ENCODE measurements at regions not wholly inside any gene's neighbourhood (a gene's known extent, or its start where the extent isn't known, plus 50 kb on each side); places are given as distances from the start of the nearest gene placed in this dataset.

DNA sequence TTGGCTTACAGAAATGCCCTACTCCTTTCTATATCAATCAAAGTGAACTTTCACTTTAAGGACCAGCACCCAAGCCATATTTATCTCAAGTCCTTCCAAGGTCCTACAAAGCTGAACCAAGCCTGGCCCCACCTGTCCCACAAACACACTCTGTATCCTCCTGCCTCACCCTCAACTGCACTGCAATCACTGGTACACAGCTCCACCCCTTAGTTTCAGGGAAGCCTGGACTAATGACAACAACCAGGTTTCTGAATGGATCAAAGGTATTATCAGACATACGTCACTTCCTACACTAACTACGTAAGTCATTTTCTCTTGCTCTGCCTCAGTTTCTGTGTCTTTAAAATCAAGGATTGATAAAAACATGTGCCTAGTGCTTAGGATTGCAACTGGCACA, 205.6 kb upstream of the HS3ST1 start:
- H3K9me3 Mint-ChIP-seq (ENCODE audit: low read depth) = peaks cover 12% of the 10 kb centered on the region
- H3K27ac Mint-ChIP-seq (ENCODE audit: unreplicated experiment) = no peak overlapping the region
- H3K4me1 Mint-ChIP-seq (ENCODE audit: low read depth) = no peaks in the 10 kb centered on the region
- no peak overlapping the region for H3K4me3 Mint-ChIP-seq (ENCODE audit: unreplicated experiment)
- DNase-seq (ENCODE audit: low spot score) = no peak
- TF ChIP-seq, protein P1, sequence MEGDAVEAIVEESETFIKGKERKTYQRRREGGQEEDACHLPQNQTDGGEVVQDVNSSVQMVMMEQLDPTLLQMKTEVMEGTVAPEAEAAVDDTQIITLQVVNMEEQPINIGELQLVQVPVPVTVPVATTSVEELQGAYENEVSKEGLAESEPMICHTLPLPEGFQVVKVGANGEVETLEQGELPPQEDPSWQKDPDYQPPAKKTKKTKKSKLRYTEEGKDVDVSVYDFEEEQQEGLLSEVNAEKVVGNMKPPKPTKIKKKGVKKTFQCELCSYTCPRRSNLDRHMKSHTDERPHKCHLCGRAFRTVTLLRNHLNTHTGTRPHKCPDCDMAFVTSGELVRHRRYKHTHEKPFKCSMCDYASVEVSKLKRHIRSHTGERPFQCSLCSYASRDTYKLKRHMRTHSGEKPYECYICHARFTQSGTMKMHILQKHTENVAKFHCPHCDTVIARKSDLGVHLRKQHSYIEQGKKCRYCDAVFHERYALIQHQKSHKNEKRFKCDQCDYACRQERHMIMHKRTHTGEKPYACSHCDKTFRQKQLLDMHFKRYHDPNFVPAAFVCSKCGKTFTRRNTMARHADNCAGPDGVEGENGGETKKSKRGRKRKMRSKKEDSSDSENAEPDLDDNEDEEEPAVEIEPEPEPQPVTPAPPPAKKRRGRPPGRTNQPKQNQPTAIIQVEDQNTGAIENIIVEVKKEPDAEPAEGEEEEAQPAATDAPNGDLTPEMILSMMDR (IDR thresholded peaks at IDR 0.05) = no peak
- no peaks in the 10 kb centered on the region for H3K36me3 Mint-ChIP-seq (ENCODE audit: low read depth)
- H3K27me3 Mint-ChIP-seq (ENCODE audit: low read depth) = peaks cover 1% of the 10 kb centered on the region

DNA sequence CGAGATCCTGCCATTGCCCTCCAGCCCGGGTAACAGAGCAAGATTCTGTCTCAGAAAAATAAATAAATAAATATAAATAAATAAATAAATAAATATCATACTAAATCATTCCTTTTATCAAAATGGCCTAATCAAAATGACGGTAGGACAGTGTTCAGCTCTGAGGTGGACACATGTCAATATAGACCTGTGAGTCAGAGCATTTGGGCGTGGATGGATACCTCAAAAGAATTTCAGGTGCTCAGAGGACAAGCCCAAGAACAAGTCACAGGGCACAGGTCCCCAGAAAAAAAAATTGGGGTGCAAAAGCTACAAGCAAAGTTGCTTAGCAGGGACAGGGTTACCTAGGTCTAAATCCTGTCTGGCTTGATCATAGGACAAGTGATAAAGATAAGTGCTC, 204.7 kb upstream of the HS3ST1 start:
- H3K27me3 Mint-ChIP-seq (ENCODE audit: low read depth) = peaks cover 1% of the 10 kb centered on the region
- H3K9me3 Mint-ChIP-seq (ENCODE audit: low read depth) = peaks cover 4% of the 10 kb centered on the region
- no peaks in the 10 kb centered on the region for H3K4me1 Mint-ChIP-seq (ENCODE audit: low read depth)
- no peak overlapping the region for H3K4me3 Mint-ChIP-seq (ENCODE audit: unreplicated experiment)
- DNase-seq (ENCODE audit: low spot score) = no peak
- H3K36me3 Mint-ChIP-seq (ENCODE audit: low read depth) = no peaks in the 10 kb centered on the region
- no peak overlapping the region for H3K27ac Mint-ChIP-seq (ENCODE audit: unreplicated experiment)
- TF ChIP-seq, protein P1 (IDR thresholded peaks at IDR 0.05) = no peak

DNA sequence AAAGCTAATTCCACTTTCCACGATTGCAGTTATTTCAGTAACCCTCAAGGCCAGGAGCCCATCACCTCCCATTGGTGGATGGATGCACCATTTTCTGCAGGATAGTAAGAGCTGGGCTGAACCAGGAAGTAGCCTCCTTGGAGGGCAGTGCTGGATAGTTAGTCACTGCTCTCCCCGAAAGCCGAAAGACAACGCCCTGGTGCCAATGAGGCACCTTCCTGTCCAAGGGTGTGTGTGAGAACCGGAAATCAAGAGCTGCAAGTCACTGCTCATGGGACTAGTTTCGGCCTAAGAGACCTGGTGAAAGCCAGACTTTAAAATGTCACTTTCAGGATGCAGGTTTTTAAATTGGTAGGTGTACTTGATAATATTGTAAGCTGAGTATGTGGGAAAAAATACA, 203.8 kb upstream of the HS3ST1 start:
- peaks cover 3% of the 10 kb centered on the region for H3K9me3 Mint-ChIP-seq (ENCODE audit: low read depth)
- peaks cover 1% of the 10 kb centered on the region for H3K27me3 Mint-ChIP-seq (ENCODE audit: low read depth)
- H3K4me3 Mint-ChIP-seq (ENCODE audit: unreplicated experiment) = no peak overlapping the region
- no peak overlapping the region for H3K27ac Mint-ChIP-seq (ENCODE audit: unreplicated experiment)
- no peaks in the 10 kb centered on the region for H3K36me3 Mint-ChIP-seq (ENCODE audit: low read depth)
- TF ChIP-seq, protein P1 (IDR thresholded peaks at IDR 0.05) = no peak
- DNase-seq (ENCODE audit: low spot score) = no peak
- H3K4me1 Mint-ChIP-seq (ENCODE audit: low read depth) = no peaks in the 10 kb centered on the region

DNA sequence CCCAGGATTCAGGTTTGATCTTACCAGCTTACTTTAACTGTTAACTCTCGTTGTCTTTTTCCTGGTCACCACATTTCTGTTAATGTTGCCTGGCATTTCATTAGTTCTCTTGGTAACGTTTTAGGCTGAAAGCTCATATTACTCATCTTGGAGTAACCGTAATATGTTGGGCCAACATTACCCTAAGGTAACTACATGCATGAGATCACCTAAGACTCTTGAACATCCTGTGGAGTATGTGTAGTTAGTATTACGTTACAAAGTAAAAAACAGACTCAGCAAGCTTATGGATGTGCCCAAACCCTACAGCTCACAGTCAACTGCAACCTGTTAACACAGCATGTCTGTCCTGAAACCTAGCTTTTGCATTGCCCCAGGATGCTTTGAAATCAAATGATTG, 203.3 kb upstream of the HS3ST1 start:
- H3K9me3 Mint-ChIP-seq (ENCODE audit: low read depth) = peaks cover 3% of the 10 kb centered on the region
- no peak for DNase-seq (ENCODE audit: low spot score)
- H3K27ac Mint-ChIP-seq (ENCODE audit: unreplicated experiment) = no peak overlapping the region
- no peaks in the 10 kb centered on the region for H3K4me1 Mint-ChIP-seq (ENCODE audit: low read depth)
- TF ChIP-seq, protein P1 (IDR thresholded peaks at IDR 0.05) = no peak
- no peaks in the 10 kb centered on the region for H3K36me3 Mint-ChIP-seq (ENCODE audit: low read depth)
- H3K4me3 Mint-ChIP-seq (ENCODE audit: unreplicated experiment) = no peak overlapping the region
- H3K27me3 Mint-ChIP-seq (ENCODE audit: low read depth) = peaks cover 1% of the 10 kb centered on the region

DNA sequence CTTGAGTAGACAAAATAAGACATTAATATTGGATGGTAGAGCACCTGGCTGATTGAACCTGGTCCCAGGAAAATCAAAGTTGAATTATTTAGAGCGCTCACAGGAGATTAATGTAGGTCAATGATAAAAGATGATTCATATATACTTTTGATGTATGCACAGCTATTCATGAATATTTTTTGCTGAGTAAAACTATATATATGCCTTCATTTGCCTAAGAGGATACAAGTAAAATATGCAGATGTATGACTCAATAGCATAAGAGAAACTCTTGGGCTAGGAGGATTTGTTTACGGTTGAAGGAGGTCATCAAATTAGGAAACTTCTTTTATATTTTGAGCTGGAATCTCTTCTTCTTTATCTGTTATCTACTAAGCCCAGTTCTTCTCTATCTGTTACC, 202.7 kb upstream of the HS3ST1 start:
- Mint-ChIP-seq H3K36me3 (ENCODE audit: low read depth) (no peaks in the 10 kb centered on the region), H3K4me3 (ENCODE audit: unreplicated experiment) (no peak overlapping the region), H3K27ac (ENCODE audit: unreplicated experiment) (no peak overlapping the region), H3K27me3 (ENCODE audit: low read depth) (peaks cover 1% of the 10 kb centered on the region), H3K9me3 (ENCODE audit: low read depth) (peaks cover 3% of the 10 kb centered on the region), H3K4me1 (ENCODE audit: low read depth) (no peaks in the 10 kb centered on the region)
- DNase-seq (ENCODE audit: low spot score) = no peak
- TF ChIP-seq, protein P1 (IDR thresholded peaks at IDR 0.05) = no peak

Measured in chondrocyte (in vitro differentiated cells).